Type B pancreatic cell (in vitro differentiated cells): ENCODE measurements at regions not wholly inside any gene's neighbourhood (a gene's known extent, or its start where the extent isn't known, plus 50 kb on each side); places are given as distances from the start of the nearest gene placed in this dataset.

Source experiments
- DNase-seq: peaks from one replicate; pipeline ENCODE4 v3.0.0; 2021; ENCODE audit warnings: mixed read lengths; ENCODE audit not compliant: unreplicated experiment; ENCODE audit errors: extremely low spot score
- H3K27ac Mint-ChIP-seq: 2 replicates; pipeline ENCODE4 v1.8.0; 2021; ENCODE audit warnings: mild to moderate bottlenecking, mixed read lengths
- H3K27me3 Mint-ChIP-seq: 2 replicates; pipeline ENCODE4 v1.8.0; 2021; ENCODE audit warnings: mixed read lengths
- H3K36me3 Mint-ChIP-seq: 2 replicates; pipeline ENCODE4 v1.8.0; 2021; ENCODE audit warnings: mixed read lengths
- H3K4me1 Mint-ChIP-seq: one replicate; pipeline ENCODE4 v1.8.0; 2021; ENCODE audit warnings: mixed read lengths; ENCODE audit not compliant: unreplicated experiment
- H3K4me3 Mint-ChIP-seq: 2 replicates; pipeline ENCODE4 v1.8.0; 2021; ENCODE audit warnings: mild to moderate bottlenecking, mixed read lengths
- H3K9me3 Mint-ChIP-seq: 2 replicates; pipeline ENCODE4 v1.8.0; 2021; ENCODE audit warnings: mixed read lengths
- TF ChIP-seq, protein P1 (sequence below): fragments of 200-600 bp; sonication (generic); conservative IDR thresholded peaks from 2 replicates; pipeline ENCODE4 v1.5.0; 2021; ENCODE audit warnings: antibody characterized with exemption, mild to moderate bottlenecking

- TF ChIP-seq, protein P1, sequence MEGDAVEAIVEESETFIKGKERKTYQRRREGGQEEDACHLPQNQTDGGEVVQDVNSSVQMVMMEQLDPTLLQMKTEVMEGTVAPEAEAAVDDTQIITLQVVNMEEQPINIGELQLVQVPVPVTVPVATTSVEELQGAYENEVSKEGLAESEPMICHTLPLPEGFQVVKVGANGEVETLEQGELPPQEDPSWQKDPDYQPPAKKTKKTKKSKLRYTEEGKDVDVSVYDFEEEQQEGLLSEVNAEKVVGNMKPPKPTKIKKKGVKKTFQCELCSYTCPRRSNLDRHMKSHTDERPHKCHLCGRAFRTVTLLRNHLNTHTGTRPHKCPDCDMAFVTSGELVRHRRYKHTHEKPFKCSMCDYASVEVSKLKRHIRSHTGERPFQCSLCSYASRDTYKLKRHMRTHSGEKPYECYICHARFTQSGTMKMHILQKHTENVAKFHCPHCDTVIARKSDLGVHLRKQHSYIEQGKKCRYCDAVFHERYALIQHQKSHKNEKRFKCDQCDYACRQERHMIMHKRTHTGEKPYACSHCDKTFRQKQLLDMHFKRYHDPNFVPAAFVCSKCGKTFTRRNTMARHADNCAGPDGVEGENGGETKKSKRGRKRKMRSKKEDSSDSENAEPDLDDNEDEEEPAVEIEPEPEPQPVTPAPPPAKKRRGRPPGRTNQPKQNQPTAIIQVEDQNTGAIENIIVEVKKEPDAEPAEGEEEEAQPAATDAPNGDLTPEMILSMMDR = no peak
- H3K27ac Mint-ChIP-seq = no peak overlapping the region
- DNase-seq = no peak
- H3K9me3 Mint-ChIP-seq = no peaks in the 10 kb centered on the region
- H3K36me3 Mint-ChIP-seq = no peaks in the 10 kb centered on the region
- no peak overlapping the region for H3K4me3 Mint-ChIP-seq
- H3K27me3 Mint-ChIP-seq = peaks cover 7% of the 10 kb centered on the region
- no peaks in the 10 kb centered on the region for H3K4me1 Mint-ChIP-seq
These were observed 606.8 kb upstream of the BOD1L1 start for GRCh38 chr4:14234307-14234706.

DNA sequence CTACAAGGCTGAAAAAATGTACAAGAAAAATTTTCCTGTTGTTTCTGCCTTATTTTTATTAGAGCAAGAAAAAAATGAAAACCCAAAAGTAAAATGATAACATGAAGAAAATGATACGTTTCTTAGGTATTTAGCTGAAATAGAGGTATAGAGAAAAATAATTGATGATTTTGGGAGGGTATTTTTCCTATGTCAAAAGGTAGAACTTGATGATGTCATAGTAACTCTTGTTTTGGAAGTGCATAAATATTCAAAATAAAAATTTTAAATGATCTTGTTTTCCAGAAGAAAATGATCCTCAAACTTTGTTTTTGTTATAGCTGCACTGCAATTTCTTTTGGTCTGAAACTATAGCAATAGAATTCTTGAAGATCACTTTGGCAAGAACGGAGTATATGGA, 608.8 kb upstream of the BOD1L1 start:
- Mint-ChIP-seq H3K4me3 (no peak overlapping the region), H3K36me3 (no peaks in the 10 kb centered on the region), H3K9me3 (peaks cover 4% of the 10 kb centered on the region), H3K27ac (no peak overlapping the region), H3K4me1 (no peaks in the 10 kb centered on the region), H3K27me3 (peaks cover 7% of the 10 kb centered on the region)
- TF ChIP-seq, protein P1 = no peak
- DNase-seq = no peak

DNA sequence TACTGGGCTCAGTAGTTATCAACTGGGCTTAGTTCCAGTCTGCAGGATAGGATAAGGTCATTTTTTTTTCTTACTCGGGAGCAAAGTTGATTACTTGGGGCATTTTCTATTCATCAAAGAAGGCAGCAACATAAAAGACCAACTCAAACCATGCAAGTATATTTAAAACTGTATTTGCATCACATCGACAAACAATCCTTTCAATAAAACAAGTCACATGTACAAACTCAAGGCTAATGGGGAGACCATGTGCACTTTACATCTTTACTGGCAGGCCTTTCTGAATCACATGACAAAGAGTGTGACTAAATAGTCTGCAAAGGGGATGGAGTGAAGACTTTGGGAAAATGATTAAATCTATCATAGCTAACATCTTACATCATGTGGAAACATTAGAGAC, 610.4 kb upstream of the BOD1L1 start:
- no peak overlapping the region for H3K27ac Mint-ChIP-seq
- H3K36me3 Mint-ChIP-seq = no peaks in the 10 kb centered on the region
- peaks cover 6% of the 10 kb centered on the region for H3K27me3 Mint-ChIP-seq
- DNase-seq = no peak
- H3K4me1 Mint-ChIP-seq = no peaks in the 10 kb centered on the region
- H3K4me3 Mint-ChIP-seq = no peak overlapping the region
- peaks cover 4% of the 10 kb centered on the region for H3K9me3 Mint-ChIP-seq
- TF ChIP-seq, protein P1 = no peak

- Mint-ChIP-seq H3K9me3 (peaks cover 4% of the 10 kb centered on the region), H3K4me3 (no peak overlapping the region), H3K36me3 (no peaks in the 10 kb centered on the region), H3K27ac (no peak overlapping the region), H3K27me3 (no peaks in the 10 kb centered on the region), H3K4me1 (no peaks in the 10 kb centered on the region)
- DNase-seq = no peak
- TF ChIP-seq, protein P1 = no peak
These were observed 614.0 kb upstream of the BOD1L1 start for GRCh38 chr4:14241574-14241973.

GRCh38 chr4:14247767-14248166, 620.2 kb upstream of the BOD1L1 start:
- DNase-seq = no peak
- no peak overlapping the region for H3K4me3 Mint-ChIP-seq
- no peaks in the 10 kb centered on the region for H3K36me3 Mint-ChIP-seq
- H3K4me1 Mint-ChIP-seq = no peaks in the 10 kb centered on the region
- TF ChIP-seq, protein P1 = no peak
- no peaks in the 10 kb centered on the region for H3K27me3 Mint-ChIP-seq
- H3K27ac Mint-ChIP-seq = no peak overlapping the region
- no peaks in the 10 kb centered on the region for H3K9me3 Mint-ChIP-seq

- Mint-ChIP-seq H3K4me1 (no peaks in the 10 kb centered on the region), H3K4me3 (no peak overlapping the region), H3K9me3 (no peaks in the 10 kb centered on the region), H3K36me3 (no peaks in the 10 kb centered on the region), H3K27me3 (no peaks in the 10 kb centered on the region), H3K27ac (no peak overlapping the region)
- no peak for DNase-seq
- TF ChIP-seq, protein P1 = no peak
These were observed 621.7 kb upstream of the BOD1L1 start for GRCh38 chr4:14249226-14249625.
